ENCODE measurements at regions not wholly inside any gene's neighbourhood (a gene's known extent, or its start where the extent isn't known, plus 50 kb on each side); places are given as distances from the start of the nearest gene placed in this dataset.

GRCh38 chr5:6859951-6860638 is 146.9 kb downstream of the TENT4A start:
- H3K79me1 ChIP-seq (ENCODE audit: low read depth, low read length) = no peaks in the 10 kb centered on the region; the same call in 1 of the 2 replicates
- no peak overlapping the region for H3K27ac ChIP-seq (ENCODE audit: low read depth, low read length)
- H2BK15ac ChIP-seq (ENCODE audit: low read length) = no peak overlapping the region
- no peak overlapping the region for H4K8ac ChIP-seq (ENCODE audit: extremely low read depth, insufficient read depth, low read length)
- no peak overlapping the region for H3K14ac ChIP-seq (ENCODE audit: insufficient read length)
- FAIRE-seq (no peak), DNase-seq (ENCODE audit: low read depth in 1 of 2, low spot score in 2 of 2) (no peak)
- H3K23me2 ChIP-seq (ENCODE audit: low read depth, low read length) = no peaks in the 10 kb centered on the region
- ChIA-PET POLR2A (ENCODE audit: partially characterized antibody) (no interaction called here), CTCF (ENCODE audit: partially characterized antibody) (interaction anchor here (0.7 to 1.5 kb wide), 3 partner anchors 12 to 1439 kb away, joined by 3 to 9 read pairs (median 3); no protein-coding TSS in a partner anchor)
- no peaks in the 10 kb centered on the region for H3K79me2 ChIP-seq (ENCODE audit: control insufficient read depth in 1 of 2, insufficient read depth in 2 of 2, low read length in 2 of 2)
- H2BK20ac ChIP-seq (ENCODE audit: low read length) = no peak overlapping the region
- no peak overlapping the region for H3K4me2 ChIP-seq (ENCODE audit: insufficient read depth in 1 of 2, low read depth in 2 of 2, low read length in 2 of 2)
- no peak overlapping the region for H4K5ac ChIP-seq (ENCODE audit: insufficient read length, low read depth, low read length)
- H3K4me1 ChIP-seq (replicated peaks in 1 of 4; ENCODE audit: control insufficient read depth in 3 of 4, insufficient read depth in 4 of 4, low read length in 3 of 4) = no peaks in the 10 kb centered on the region
- no peak overlapping the region for H2BK12ac ChIP-seq (ENCODE audit: low read depth, low read length)
- no peak overlapping the region for H3K23ac ChIP-seq (ENCODE audit: insufficient read length)
- peaks cover 4 to 5% of the 10 kb centered on the region in 2 experiments; a peak in 3 of 4 replicates for H3K9me3 ChIP-seq (ENCODE audit: insufficient read depth in 2 of 2, low read depth in 1 of 2, low read length in 1 of 2)
- H3K9ac ChIP-seq (replicated peaks in 1 of 4; ENCODE audit: extremely low read depth in 1 of 4, low read depth in 3 of 4, low read length in 3 of 4) = no peak overlapping the region
- H3K4me3 ChIP-seq (ENCODE audit: extremely low read depth in 1 of 4, insufficient read depth in 2 of 4, low read depth in 3 of 4, low read length in 4 of 4) = no peak overlapping the region
- no peak overlapping the region for H3K18ac ChIP-seq (ENCODE audit: extremely low read depth, low read length)
- H4K91ac ChIP-seq (replicated peaks; ENCODE audit: insufficient read length, low read length) = no peak overlapping the region
- no peaks in the 10 kb centered on the region for H4K20me1 ChIP-seq (replicated peaks in 1 of 2; ENCODE audit: control insufficient read depth in 1 of 2, insufficient read depth in 2 of 2, low read length in 2 of 2)
- no peak overlapping the region for H3K4ac ChIP-seq (replicated peaks; ENCODE audit: insufficient read length, low read depth, low read length)
- H3K27me3 ChIP-seq (replicated peaks in 1 of 4; ENCODE audit: control insufficient read depth in 3 of 4, extremely low read depth in 1 of 4, insufficient read depth in 3 of 4, low read length in 3 of 4) = no peaks in the 10 kb centered on the region
- no peak overlapping the region for H3K56ac ChIP-seq (replicated peaks; ENCODE audit: insufficient read length, low read depth, low read length)
- no peak overlapping the region for H2AFZ ChIP-seq (ENCODE audit: low read length)
- H2AK5ac ChIP-seq (ENCODE audit: low read depth, low read length) = no peak overlapping the region
- no peak overlapping the region for H2BK120ac ChIP-seq (replicated peaks; ENCODE audit: low read depth, low read length)
- H2BK5ac ChIP-seq (ENCODE audit: low read depth, low read length) = no peak overlapping the region
- WGBS, 2 experiments (ENCODE audit: extremely low coverage in 1 of 2, insufficient coverage in 1 of 2, insufficient read length in 1 of 2, insufficient replicate concordance in 2 of 2, low coverage in 1 of 2, low lambda C conversion rate in 2 of 2, missing lambda C conversion rate in 1 of 2) = 87% methylated on average over 9 of the region's 9 CpGs; no CpG with 5 or more reads in 1 of the 2 experiments
- H3K36me3 ChIP-seq (ENCODE audit: control insufficient read depth in 2 of 4, insufficient read depth in 4 of 4, low read length in 3 of 4) = no peaks in the 10 kb centered on the region

Measured in H1 (cell line).